Activated T-cell treated with anti-CD3 and anti-CD28 coated beads, Interleukin-2, amount 50 U/mL, for 48 hours (primary cell): ENCODE measurements at regions not wholly inside any gene's neighbourhood (a gene's known extent, or its start where the extent isn't known, plus 50 kb on each side); places are given as distances from the start of the nearest gene placed in this dataset.
"Not testable (repeated sequence)": the region's sequence is repeated elsewhere in the genome, so short reads cannot be mapped to it uniquely, and the experiment has no call there.

Experiments
- DNase-seq, 2 experiments: peaks; one replicate each; pipeline ENCODE4 v3.0.0-alpha.2; 2020

DNA sequence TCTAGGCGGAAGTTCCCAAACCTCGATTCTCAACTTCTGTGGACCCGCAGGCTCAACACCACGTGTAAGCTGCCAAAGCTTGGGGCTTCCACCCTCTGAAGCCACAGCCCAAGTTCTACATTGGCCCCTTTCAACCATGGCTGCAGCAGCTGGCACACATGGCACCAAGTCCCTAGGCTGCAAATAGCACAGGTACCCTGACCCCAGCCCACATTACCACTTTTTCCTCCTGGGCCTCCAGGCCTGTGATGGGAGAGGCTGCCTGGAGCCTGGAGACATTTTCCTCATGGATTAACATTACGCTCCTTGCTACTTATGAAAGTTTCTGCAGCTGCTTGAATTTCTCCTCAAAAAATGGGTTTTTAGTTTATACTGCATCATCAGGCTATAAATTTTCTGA, 479.5 kb downstream of the PCDH7 start:
- no peak for DNase-seq

DNA sequence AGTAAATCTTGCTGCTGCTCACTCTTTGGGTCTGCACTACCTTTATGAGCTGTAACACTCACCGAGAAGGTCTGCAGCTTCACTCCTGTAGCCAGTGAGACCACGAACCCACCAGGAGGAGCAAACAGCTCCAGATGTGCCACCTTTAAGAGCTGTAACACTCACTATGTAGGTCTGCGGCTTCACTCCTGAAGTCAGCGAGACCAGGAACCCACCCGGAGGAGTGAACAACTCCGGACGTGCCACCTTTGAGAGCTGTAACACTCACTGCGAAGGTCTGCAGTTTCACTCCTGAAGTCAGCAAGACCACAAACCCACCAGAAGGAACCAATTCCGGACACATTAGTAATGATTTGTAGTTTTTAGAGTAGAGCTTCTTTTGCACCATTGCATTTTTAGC, 481.9 kb downstream of the PCDH7 start:
- DNase-seq, result not testable (repeated sequence)

DNA sequence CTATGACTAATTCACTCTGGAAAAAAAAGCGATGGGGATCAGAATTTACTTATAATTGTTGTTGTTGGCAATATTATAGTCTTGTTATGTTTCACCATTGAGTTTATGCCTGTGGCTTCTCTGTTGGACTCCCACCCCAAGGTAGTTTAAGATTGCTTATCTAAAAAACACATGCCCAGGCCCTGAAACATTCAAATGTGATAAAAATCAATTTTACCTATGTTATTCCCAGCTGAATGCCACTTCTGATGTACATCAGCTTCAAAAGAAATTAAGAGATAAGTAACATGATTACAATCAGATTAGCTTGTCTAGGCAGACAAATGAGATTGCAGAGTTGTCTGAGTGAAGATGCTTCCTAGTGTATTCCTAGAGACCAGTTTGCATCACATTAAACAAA, 484.7 kb downstream of the PCDH7 start:
- no peak for DNase-seq

DNA sequence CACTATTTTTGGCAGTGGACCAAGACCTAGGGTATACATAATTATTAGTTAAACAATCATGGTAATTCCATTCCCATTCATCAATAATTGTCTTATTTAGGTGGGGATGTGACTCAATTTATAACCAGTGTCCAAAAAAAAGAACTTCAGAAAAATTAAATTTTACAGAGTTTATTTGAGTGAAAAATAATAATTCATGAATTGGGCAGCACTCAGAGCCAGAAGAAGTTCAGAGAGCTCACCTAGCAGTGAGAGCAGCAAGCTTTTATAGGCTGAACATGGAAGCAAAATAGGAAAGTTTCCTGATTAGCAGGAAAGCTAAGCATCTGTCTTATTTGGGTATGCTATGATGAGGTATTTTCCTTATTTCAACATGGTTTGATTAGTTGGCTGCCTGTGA, 500.8 kb downstream of the PCDH7 start:
- no peak for DNase-seq

DNA sequence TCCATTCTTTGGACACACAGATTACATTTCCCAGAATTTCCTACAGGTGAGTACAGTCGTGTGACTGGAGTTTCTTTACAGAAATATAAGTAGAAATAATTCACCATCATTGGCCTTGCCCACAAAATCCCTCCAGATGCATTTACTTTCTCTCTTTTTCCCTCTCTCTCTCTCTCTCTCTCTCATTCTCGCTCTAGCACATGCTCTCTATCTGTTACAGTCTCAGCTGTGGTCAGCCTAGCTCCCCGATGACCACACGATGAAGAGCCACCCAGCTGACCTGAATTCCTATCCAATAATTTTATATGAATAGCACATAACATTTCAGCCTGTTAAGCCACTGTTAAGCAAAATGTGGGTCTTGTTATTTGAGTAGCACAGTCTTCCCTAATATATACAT, 507.9 kb downstream of the PCDH7 start:
- no peak for DNase-seq

DNA sequence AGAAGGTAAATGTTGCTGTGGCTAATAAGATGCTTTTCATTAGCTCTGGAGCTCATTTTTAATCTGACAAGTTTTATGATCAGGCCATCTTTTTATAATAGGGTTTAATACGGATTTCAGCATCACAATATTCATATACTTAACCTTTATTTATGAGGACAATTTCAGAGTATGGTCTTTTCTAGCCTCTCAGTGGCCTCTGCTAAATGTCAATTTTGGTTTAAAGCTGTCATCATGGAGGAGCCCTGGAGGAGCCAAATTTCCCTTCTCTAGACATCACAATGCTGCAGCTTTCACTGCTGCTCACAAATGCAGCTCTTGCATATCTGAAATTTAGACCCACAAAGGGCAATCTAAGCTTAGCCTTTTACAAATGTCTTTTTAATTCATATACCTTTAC, 510.4 kb downstream of the PCDH7 start:
- no peak for DNase-seq

DNA sequence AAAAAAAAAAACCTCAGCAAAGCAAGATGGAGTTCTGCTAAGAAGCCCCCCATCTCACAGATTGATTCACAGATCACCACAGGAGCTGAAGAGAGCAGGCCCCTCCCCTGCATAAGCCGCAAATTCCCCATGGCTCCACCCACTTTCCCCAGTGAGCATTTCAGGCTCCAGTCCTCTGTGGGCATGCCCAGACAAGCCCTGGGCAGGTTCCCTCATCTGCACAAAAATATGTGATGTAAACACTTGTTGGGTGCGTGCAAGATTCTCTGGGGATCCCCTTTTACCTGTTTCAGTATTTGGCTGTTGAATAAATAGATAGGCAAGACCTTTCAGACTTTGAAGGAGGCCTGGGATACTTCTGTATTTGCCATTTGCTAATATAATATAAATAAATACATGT, 514.3 kb downstream of the PCDH7 start:
- DNase-seq, result no peak

DNA sequence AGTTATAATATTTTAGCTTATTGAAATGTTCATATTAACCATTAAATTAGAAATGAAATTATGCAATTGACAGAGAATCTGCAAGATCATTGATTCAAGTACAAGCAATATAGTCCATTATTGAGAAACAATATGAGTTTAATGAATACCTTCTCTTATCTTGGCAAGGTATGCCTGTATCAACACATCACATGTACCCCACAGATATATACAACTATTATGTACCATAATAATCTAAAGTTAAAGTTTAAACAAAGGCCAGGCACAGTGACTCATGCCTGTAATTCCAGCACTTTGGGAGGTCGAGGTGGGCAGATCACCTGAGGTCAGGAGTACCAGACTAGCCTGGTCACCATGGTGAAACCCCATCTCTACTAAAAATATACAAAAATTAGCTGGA, 514.7 kb downstream of the PCDH7 start:
- no peak for DNase-seq

DNA sequence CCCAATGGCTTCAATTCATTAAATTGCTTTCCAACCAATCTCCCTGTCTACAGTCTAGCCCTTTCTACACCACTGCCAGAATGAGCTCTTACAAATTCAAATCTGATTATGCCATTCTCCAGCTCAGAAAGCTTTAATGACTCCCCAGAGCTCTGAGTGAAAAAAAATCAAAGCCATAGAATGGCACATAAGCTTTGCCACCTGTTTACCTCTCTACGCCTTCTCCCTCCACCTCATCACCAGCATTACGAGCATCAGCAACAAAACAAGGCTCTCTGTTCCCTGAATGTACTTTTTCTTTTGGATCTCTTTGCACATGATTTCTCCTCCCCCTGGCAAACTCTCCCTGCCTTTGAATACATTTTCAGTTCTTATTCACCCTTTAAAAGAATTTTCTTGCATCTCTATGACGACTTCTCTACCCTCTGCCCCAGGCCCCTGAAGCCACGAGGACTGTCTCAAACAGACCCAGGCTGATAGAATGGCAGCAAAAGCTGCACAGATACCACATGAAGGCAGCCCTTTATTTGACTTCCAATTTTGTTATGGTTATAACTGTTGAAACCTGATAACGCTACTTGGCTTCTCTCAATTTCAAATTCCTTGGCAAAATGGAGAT, 516.0 kb downstream of the PCDH7 start:
- DNase-seq, result no peak

DNA sequence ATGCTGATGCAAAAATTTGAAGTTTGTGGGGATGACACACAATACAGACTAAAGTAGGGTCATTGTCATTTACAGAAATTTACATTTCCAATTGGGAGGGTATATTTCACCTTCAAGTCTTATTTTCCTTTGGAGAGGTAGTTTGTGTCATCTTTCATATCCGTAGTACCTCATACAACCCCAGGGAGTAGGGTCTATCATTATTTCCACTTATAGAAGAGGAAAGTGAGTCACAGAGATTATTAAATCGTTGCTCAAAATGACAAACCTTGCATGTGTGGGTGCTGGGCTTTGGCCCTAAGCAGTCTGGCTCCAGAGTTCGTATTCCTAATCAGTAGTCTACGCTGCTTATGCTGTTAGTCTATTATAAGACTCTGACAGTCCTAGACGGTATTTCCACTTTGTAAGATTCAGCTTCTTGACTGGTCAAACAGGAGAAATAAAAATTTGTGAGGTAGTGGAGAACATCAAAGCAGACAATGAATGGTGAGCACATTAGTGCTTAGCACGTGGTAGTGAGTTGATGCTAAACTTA, 516.5 kb downstream of the PCDH7 start:
- no peak for DNase-seq

DNA sequence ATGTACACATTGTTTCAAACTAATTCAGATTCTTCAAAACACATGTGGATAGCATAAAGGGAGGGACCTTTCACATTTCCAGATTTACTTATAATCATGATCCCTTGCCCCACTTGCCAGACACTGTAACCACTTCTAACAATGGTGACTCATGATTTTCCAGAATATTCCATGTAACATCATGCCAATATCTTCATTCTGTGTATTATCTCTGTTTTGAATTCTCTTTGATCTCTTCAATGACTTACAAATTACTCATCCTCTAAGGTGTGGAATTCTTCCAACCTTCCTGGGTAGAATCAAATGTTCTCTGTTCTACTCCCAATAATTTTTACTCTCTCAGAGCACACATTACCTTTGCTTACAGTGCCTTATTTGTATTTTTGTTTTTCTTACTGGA, 517.1 kb downstream of the PCDH7 start:
- DNase-seq, result no peak

DNA sequence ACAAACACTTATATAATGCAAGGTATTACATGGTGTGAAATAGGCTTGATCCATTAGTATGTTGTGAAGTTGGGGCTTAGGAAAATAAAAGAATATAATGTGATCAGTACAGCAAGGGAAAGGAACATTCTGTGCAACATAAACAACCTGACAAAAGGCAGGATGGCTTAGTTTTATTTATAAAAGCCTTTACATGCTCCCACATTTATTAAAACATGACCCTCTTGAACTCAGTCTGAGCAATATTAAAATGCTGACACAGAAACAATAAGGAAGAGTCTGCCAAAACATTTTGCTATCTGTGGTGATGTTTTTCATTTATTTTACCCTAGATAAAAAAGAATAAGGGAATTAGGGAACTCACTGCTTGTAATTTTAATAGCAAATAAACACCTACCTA, 519.7 kb downstream of the PCDH7 start:
- DNase-seq, result no peak

DNA sequence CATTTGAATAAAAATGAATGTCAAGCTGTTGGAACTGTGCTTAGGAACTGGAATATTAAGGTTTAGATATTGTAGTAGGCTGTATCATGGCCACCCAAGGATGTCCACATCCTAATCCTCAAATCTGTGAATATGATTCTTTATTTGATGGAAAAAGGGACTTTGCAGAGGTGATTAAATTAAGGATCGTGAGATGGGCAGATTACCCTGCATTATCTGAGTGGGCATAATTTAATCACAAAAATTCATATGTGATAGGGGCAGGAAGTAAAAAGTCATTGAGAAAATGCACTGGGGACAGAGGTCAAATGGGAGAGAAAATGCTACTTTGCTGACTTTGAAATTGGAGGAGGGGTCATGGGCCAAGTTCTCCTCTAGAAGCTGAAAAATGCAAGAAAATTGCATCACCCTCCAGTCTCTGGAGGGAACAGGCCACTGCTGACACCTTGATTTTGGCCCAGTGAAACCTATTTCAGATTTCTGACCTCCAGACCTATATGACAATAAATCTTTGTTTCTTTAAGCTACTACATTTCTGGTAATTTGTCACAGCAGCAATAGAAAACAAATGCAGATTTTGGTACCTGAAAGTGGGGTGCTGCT, 521.4 kb downstream of the PCDH7 start:
- no peak for DNase-seq

DNA sequence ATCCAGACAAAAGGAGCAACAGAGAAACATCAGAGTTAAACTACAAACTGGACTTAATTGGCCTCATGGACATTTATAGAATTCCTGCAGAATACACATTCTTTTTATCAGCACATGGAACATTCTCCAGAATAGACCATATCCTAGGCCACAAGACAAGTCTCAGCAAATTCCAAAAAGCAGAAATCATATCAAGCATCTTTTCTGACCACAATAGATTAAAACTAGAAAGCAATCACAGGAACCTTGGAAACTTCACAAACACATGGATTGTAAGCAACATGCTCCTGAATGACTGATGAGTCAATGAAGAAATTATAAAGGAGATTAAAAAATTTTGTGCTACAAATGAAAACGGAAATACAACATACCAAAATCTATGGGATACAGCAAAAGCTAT, 526.7 kb downstream of the PCDH7 start:
- DNase-seq, result no peak

DNA sequence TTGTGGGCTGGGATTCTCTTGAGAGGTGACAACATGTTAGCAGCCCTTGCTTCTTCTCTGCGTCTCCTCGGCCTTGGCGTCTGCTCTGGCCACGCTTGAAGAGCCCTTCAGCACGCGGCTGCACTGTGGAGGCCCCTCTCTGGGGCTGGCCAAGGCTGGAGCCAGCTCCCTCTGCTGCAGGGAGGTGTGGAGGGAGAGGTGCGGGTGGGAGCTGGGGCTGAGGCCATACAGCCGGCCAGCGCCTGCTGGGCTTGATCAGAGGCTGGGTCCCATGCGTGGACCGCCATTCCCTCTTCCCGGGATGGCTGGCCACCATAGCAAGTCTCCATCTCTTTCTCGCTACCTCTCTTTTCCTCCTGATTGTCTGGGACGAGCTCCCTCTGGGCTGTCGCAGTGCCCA, 539.0 kb downstream of the PCDH7 start:
- no peak for DNase-seq

DNA sequence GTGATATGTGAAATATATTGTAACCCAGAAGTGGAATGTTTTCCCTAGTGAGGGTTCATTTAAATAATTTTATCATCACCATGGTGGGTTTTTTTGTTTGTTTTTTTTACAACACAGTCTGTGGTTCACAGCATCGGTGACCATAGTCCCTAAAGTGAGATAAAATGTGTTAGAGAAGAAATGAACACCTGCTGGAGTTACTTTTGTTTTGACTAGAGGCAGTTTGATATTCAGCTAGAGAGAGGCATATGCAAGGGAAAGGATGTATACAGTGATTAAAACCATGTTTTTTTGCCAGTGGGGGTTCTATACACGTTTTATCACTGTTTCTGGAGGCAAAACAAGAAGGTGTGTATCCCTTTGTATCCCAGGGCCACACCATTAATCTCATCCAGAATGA, 541.5 kb downstream of the PCDH7 start:
- no peak for DNase-seq

DNA sequence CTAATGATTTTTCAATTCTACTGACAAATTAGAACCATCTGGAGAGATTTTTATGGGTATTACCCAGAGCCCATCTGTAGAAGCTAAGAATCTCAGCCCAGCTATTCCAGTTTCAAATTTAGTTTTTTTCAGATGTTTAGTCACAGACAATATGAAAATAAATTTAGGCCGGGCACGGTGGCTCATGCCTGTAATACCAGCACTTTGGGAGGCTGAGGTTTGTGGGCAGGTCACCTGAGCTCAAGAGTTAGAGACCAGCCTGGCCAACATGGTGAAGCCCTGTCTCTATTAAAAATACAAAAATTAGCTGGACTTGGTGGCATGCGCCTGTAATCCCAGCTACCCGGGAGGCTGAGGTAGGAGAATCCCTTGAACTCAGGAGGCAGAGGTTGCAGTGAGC, 545.9 kb downstream of the PCDH7 start:
- DNase-seq, result not testable (repeated sequence)

DNA sequence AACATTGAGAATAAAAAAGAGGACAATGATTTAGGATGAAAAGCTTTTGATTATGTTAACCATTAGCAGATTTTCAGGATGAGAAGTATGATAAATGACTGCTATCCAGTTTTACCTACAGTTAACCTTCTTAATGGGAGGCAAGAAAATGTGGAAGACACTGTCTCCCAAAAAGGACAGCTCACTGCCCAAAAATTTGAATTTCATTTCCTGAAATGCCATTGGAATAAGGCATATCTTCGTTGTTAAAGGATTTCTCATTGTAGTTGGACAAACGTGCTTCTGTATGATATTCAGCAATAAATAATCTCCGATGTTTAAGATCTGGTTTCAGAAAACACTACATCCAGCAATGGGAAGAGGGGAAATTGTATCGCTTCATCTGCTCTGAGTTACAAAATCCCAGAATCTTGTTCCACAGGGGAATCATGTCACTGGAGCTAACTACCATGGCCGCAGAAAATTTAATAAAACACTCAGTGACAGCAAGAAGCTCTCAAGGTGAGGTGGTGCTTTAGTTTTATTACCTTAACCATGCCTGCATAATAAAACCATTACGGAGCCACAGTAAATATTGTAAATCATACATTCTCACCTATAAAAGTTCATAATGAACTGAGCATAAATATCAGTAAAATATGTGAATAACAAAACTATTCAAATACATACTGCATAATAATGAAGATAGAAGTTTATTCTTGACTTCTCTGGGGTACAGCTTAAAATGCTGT, 552.3 kb downstream of the PCDH7 start:
- no peak for DNase-seq

DNA sequence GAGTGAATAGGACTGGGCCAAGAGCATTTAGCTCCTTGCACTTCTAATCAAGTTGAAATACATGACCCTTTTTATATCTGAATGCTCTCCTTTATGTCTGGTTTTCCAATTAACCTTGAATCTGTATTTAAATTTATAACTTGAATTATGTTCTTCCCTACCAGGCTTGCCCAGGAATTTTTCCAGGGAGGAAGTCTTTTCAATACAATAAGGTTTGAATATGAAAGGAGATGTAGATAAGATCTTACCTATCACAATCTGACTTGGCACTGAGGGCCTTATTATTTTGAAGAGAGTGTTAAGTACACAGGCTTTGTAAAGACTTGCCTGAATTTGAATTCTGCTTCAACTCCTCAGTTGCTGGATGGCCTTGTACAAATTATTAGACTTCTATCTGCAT, 555.7 kb downstream of the PCDH7 start:
- DNase-seq, result no peak

DNA sequence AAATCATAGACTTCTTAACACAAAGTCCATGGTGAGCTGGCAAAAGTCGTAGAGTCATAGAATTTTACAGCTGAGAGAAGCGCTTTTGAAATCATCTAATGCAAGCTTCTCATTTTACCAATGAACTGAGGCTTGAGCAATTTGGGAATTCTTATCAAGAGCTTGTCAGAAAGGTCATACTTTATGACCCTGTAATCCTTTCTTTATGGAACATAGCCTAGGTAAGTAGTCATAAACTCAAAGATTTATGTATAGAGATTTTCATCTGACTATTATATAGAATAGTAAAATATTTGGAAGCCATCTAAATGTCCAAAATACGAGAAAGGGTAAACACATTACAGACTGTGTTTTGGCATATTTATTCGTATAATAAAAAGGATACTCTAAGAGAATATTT, 563.5 kb downstream of the PCDH7 start:
- DNase-seq, result no peak

DNA sequence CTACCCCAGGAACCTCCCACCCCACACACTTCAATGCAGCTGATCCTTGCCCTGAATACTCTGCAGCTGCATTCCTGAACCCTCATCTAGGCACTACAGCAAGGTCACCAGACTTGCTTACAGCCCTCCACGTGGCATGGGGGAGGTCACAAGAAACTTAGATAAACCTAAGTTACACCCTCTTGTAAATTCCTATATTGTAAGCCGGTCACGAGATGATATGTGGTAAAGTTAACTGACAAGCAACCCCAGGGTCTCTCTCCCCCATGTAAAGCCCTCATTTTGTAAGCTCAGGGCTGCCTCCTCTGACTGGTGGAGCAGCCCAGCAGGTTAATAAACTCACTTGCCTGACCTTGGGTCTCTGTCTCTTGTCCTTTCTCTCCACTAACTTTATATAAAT, 570.7 kb downstream of the PCDH7 start:
- DNase-seq, result no peak

DNA sequence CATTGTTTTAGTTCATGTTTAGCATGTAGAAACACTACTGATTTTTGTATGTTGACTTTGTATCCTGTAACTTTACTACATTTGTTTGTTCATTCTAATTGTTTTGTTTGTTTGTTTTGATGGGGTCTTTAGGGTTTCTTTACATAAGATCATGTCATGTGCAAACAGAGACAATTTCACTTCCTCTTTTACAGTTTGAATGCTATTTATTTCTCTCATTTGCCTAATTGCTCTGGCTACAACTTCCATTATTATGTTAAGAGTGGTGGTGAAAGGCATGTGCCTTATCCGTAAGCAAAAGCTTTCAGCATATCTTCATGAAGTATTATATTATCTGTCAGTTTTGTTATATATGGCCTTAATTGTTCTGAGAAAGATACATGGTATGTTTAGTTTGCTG, 571.1 kb downstream of the PCDH7 start:
- DNase-seq, result no peak

DNA sequence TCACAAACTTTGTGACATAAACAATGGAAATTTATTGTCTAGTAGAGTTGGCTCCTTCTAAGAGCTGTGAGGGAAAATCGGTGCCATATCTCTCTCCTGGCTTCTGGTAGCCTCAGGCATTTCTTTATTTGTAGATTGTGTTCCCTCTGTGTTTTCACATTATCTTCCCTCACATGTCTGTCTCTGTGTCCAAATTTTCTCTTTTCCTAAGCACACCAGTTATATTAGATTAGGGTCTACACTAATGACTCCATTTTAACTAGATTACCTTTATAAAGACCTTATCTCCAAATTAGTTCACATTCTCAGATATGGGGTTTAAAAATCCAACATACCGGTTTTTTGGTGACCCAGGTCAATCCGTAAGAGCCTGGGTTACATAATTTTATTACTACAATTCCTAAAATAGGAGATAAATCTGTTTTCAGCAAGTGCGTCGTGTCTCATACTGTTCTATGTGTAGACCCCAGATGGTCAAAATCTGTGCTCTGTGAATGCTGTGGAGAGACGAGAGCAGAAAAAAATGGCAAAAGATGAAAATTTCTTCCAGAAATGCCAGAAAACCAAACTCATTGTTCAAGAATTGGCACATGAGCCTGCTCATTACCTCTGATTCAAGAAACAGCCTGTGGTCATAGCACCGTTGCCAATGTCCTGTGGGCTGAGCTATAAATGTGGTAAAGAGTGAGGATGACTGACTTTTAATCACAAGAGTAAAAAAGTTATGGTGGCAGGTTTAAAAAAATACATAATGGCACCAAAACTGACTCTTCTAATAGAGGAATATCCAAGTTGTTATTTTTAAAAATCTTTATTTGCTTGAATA, 574.7 kb downstream of the PCDH7 start:
- no peak for DNase-seq

DNA sequence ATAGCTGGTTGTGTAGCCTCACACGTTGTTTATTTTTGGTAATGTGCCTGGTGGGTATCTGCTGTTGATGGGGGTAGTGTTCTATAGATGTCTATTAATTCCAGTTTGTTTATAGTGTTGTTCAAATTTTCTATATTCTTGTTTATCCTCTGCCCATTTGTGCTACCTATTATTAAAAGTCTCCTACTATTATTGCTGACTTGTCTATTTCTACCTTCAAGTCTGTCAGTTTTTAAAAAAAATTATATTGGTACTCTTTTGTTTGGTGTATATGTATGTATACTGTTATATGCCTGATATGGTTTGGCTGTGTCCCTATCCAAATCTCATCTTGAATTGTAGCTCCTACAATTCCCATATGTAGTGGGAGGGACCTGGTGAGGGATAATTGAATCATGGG, 578.6 kb downstream of the PCDH7 start:
- no peak for DNase-seq
